H9 (cell line): ENCODE measurements at regions not wholly inside any gene's neighbourhood (a gene's known extent, or its start where the extent isn't known, plus 50 kb on each side); places are given as distances from the start of the nearest gene placed in this dataset.

Experiments used
- DNase-seq: peaks from one replicate; pipeline ENCODE4 v3.0.0-alpha.2; 2017
- H2AFZ ChIP-seq: one replicate; pipeline ENCODE4 v1.6.1; 2013; ENCODE audit warnings: mild to moderate bottlenecking, low read length, control low read depth, moderate library complexity
- H2AK5ac ChIP-seq: 2 replicates; pipeline ENCODE4 v1.6.1; 2013; ENCODE audit warnings: low read length, control low read depth, mixed read lengths; ENCODE audit not compliant: insufficient read length
- H2BK120ac ChIP-seq: one replicate; pipeline ENCODE4 v1.6.1; 2013; ENCODE audit warnings: low read depth, mild to moderate bottlenecking, low read length, control low read depth, inconsistent platforms; ENCODE audit not compliant: poor library complexity, severe bottlenecking
- H2BK12ac ChIP-seq: 2 replicates; pipeline ENCODE4 v1.6.1; 2013; ENCODE audit warnings: low read length, control low read depth, mixed read lengths, low read depth; ENCODE audit not compliant: insufficient read length
- H2BK15ac ChIP-seq: 2 replicates; pipeline ENCODE4 v1.6.1; 2013; ENCODE audit warnings: low read depth, low read length, control low read depth
- H2BK20ac ChIP-seq: one replicate; pipeline ENCODE4 v1.6.1; 2013; ENCODE audit warnings: low read depth, mild to moderate bottlenecking, low read length, control low read depth, inconsistent platforms; ENCODE audit not compliant: poor library complexity, severe bottlenecking
- H2BK5ac ChIP-seq: 2 replicates; pipeline ENCODE4 v1.6.1; 2013; ENCODE audit warnings: low read length, control low read depth, mixed read lengths; ENCODE audit not compliant: insufficient read length
- H3K14ac ChIP-seq: 2 replicates; pipeline ENCODE4 v1.6.1; 2013; ENCODE audit warnings: low read length, control low read depth; ENCODE audit not compliant: insufficient read depth
- H3K18ac ChIP-seq: 2 replicates; pipeline ENCODE4 v1.6.1; 2013; ENCODE audit warnings: low read depth, mild to moderate bottlenecking, mixed read lengths, low read length, control low read depth; ENCODE audit not compliant: insufficient read length
- H3K23ac ChIP-seq: 2 replicates; pipeline ENCODE4 v1.6.1; 2013; ENCODE audit warnings: low read length, control low read depth, mixed read lengths, low read depth; ENCODE audit not compliant: insufficient read length
- H3K23me2 ChIP-seq: 2 replicates; pipeline ENCODE4 v1.6.1; 2013; ENCODE audit warnings: low read depth, mild to moderate bottlenecking, mixed read lengths, low read length, control low read depth; ENCODE audit not compliant: insufficient read length, poor library complexity, severe bottlenecking
- H3K27ac ChIP-seq: 2 replicates; pipeline ENCODE4 v1.5.1; 2013; ENCODE audit warnings: low read length, control low read depth, mixed read lengths, low read depth; ENCODE audit not compliant: insufficient read length
- H3K27me3 ChIP-seq: 2 replicates; pipeline ENCODE4 v1.6.1; 2013; ENCODE audit warnings: low read length, control low read depth, inconsistent platforms; ENCODE audit not compliant: insufficient read depth
- H3K4ac ChIP-seq: 2 replicates; pipeline ENCODE4 v1.6.1; 2013; ENCODE audit warnings: low read depth, mild to moderate bottlenecking, control low read depth, inconsistent platforms, low read length, moderate library complexity
- H3K4me1 ChIP-seq: 2 replicates; pipeline ENCODE4 v1.6.1; 2013; ENCODE audit warnings: low read length, control low read depth, inconsistent platforms; ENCODE audit not compliant: insufficient read depth
- H3K4me2 ChIP-seq: 2 replicates; pipeline ENCODE4 v1.6.1; 2013; ENCODE audit warnings: low read length, control low read depth, mixed read lengths; ENCODE audit not compliant: insufficient read length, insufficient read depth
- H3K56ac ChIP-seq: 2 replicates; pipeline ENCODE4 v1.6.1; 2013; ENCODE audit warnings: low read depth, mild to moderate bottlenecking, mixed read lengths, low read length, control low read depth; ENCODE audit not compliant: insufficient read length
- H3K79me1 ChIP-seq: 2 replicates; pipeline ENCODE4 v1.6.1; 2013; ENCODE audit warnings: low read depth, mild to moderate bottlenecking, moderate library complexity, low read length, control low read depth, inconsistent platforms; ENCODE audit not compliant: insufficient read depth, poor library complexity, severe bottlenecking
- H3K79me2 ChIP-seq: 2 replicates; pipeline ENCODE4 v1.6.1; 2013; ENCODE audit warnings: low read length, control low read depth, inconsistent platforms; ENCODE audit not compliant: insufficient read depth
- H3K9ac ChIP-seq: 2 replicates; pipeline ENCODE4 v1.6.1; 2013; ENCODE audit warnings: low read length, control low read depth, mixed read lengths; ENCODE audit not compliant: insufficient read length; ENCODE audit errors: extremely low read depth
- H3K9me3 ChIP-seq: one replicate; pipeline ENCODE4 v1.6.1; 2013; ENCODE audit warnings: low read depth, low read length, inconsistent platforms; ENCODE audit not compliant: control insufficient read depth
- H3T11ph ChIP-seq: one replicate; pipeline ENCODE4 v1.6.1; 2013; ENCODE audit warnings: mild to moderate bottlenecking, low read length, control low read depth, inconsistent platforms
- H4K20me1 ChIP-seq: one replicate; pipeline ENCODE4 v1.6.1; 2013; ENCODE audit not compliant: control insufficient read depth, insufficient read length, insufficient read depth
- H4K5ac ChIP-seq: 2 replicates; pipeline ENCODE4 v1.6.1; 2013; ENCODE audit warnings: low read depth, mild to moderate bottlenecking, mixed read lengths, low read length, control low read depth; ENCODE audit not compliant: insufficient read length
- H4K8ac ChIP-seq: replicated peaks from 2 replicates; pipeline ENCODE4 v1.6.1; 2013; ENCODE audit warnings: low read length, control low read depth, mixed read lengths, low read depth; ENCODE audit not compliant: insufficient read length
- H4K91ac ChIP-seq: 2 replicates; pipeline ENCODE4 v1.6.1; 2013; ENCODE audit warnings: low read depth, mild to moderate bottlenecking, moderate library complexity, mixed read lengths, low read length, control low read depth; ENCODE audit not compliant: insufficient read length
- H3K27ac Mint-ChIP-seq, 3 experiments: 2 replicates in 2 of 3; 3 replicates in 1 of 3; pipeline ENCODE4 v1.8.0; 2020 to 2021; ENCODE audit warnings: mixed read lengths in 3 of 3, mild to moderate bottlenecking in 1 of 3, moderate library complexity in 1 of 3
- H3K27me3 Mint-ChIP-seq: 2 replicates; pipeline ENCODE4 v1.8.0; 2021; ENCODE audit warnings: low read depth, mild to moderate bottlenecking, moderate library complexity, mixed read lengths
- H3K36me3 Mint-ChIP-seq, 3 experiments: 2 replicates in 2 of 3; 3 replicates in 1 of 3; pipeline ENCODE4 v1.8.0; 2020 to 2021; ENCODE audit warnings: low read depth in 3 of 3, mixed read lengths in 3 of 3; ENCODE audit not compliant: insufficient read depth in 1 of 3
- H3K4me1 Mint-ChIP-seq, 2 experiments: 2 replicates each; pipeline ENCODE4 v1.8.0; 2020; ENCODE audit warnings: mixed read lengths in 2 of 2
- H3K4me3 Mint-ChIP-seq, 2 experiments: 2 replicates in 1 of 2; 3 replicates in 1 of 2; pipeline ENCODE4 v1.8.0; 2020 to 2021; ENCODE audit warnings: mild to moderate bottlenecking in 2 of 2, mixed read lengths in 2 of 2, moderate library complexity in 1 of 2
- H3K9me3 Mint-ChIP-seq, 2 experiments: 2 replicates in 1 of 2; 3 replicates in 1 of 2; pipeline ENCODE4 v1.8.0; 2020; ENCODE audit warnings: mild to moderate bottlenecking in 2 of 2, mixed read lengths in 2 of 2, moderate library complexity in 1 of 2
- WGBS: extraction: QIAGEN DNeasy Blood & Tissue Kit; methylation state at CpG from one replicate; pipeline ENCODE4 v1.1.7; 2013; ENCODE audit warnings: missing lambda C conversion rate, low lambda C conversion rate, mixed read lengths; ENCODE audit not compliant: insufficient read length; ENCODE audit errors: extremely low coverage; 5-methylcytosine and 5-hydroxymethylcytosine counted together
- TF ChIP-seq, protein P1 (sequence below): fragments of 200-600 bp; sonication (generic); conservative IDR thresholded peaks from 3 replicates; pipeline ENCODE4 v1.8.0; 2021; ENCODE audit warnings: antibody characterized with exemption, mild to moderate bottlenecking

DNA sequence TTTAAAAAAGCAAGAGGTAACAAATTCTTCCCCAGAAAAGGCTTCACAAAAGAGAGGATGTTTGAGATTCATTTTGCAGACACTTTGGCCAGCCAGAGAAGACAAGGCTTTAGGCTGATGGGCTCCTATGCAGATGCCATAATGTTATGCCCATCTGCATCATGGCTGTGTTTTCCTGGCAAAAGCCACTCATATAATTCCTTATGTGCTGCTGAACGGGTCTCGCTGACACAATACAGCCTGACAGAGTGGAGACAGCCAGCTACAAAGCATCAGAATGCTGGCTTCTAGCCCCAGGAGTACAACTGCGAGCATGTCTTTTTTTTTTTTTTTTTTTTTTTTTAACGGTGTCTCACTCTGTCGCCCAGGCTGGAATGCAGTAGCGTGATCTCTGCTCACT, 1157.4 kb upstream of the AUTS2 start:
- no peaks in the 10 kb centered on the region; a peak in 1 of 5 replicates for H3K9me3 Mint-ChIP-seq
- Histone ChIP-seq H2BK5ac (no peak overlapping the region), H3K4me2 (no peak overlapping the region), H2BK120ac (no peak overlapping the region), H3K23ac (no peak overlapping the region), H2BK12ac (no peak overlapping the region), H4K20me1 (no peaks in the 10 kb centered on the region), H4K5ac (no peak overlapping the region), H3K4me1 (no peaks in the 10 kb centered on the region), H2AFZ (no peak overlapping the region), H2AK5ac (no peak overlapping the region), H3K9me3 (no peaks in the 10 kb centered on the region), H3K18ac (no peak overlapping the region), H3K27ac (no peak overlapping the region), H3T11ph (no peak overlapping the region), H3K9ac (no peak overlapping the region), H4K91ac (no peak overlapping the region), H2BK15ac (no peak overlapping the region), H2BK20ac (no peak overlapping the region), H3K79me1 (no peaks in the 10 kb centered on the region), H3K56ac (no peak overlapping the region), H3K79me2 (no peaks in the 10 kb centered on the region), H3K27me3 (no peaks in the 10 kb centered on the region), H3K23me2 (no peaks in the 10 kb centered on the region), H3K4ac (no peak overlapping the region), H4K8ac (no peak overlapping the region), H3K14ac (no peak overlapping the region)
- no peak for DNase-seq
- no peak overlapping the region for H3K4me3 Mint-ChIP-seq
- no peaks in the 10 kb centered on the region for H3K27me3 Mint-ChIP-seq
- no peak overlapping the region for H3K27ac Mint-ChIP-seq
- 0 out of 4 replicates have a peak, but pooled peaks cover 0 to 3% of the 10 kb centered on the region in 2 experiments for H3K4me1 Mint-ChIP-seq
- no CpG with 5 or more reads among the region's 6 CpGs for WGBS
- no peaks in the 10 kb centered on the region; a peak in 1 of 7 replicates for H3K36me3 Mint-ChIP-seq
- TF ChIP-seq, protein P1, sequence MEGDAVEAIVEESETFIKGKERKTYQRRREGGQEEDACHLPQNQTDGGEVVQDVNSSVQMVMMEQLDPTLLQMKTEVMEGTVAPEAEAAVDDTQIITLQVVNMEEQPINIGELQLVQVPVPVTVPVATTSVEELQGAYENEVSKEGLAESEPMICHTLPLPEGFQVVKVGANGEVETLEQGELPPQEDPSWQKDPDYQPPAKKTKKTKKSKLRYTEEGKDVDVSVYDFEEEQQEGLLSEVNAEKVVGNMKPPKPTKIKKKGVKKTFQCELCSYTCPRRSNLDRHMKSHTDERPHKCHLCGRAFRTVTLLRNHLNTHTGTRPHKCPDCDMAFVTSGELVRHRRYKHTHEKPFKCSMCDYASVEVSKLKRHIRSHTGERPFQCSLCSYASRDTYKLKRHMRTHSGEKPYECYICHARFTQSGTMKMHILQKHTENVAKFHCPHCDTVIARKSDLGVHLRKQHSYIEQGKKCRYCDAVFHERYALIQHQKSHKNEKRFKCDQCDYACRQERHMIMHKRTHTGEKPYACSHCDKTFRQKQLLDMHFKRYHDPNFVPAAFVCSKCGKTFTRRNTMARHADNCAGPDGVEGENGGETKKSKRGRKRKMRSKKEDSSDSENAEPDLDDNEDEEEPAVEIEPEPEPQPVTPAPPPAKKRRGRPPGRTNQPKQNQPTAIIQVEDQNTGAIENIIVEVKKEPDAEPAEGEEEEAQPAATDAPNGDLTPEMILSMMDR: no peak
